Breast epithelium (tissue), 4 donors: ENCODE measurements at regions not wholly inside any gene's neighbourhood (a gene's known extent, or its start where the extent isn't known, plus 50 kb on each side); places are given as distances from the start of the nearest gene placed in this dataset.

Experiments used
- DNase-seq, 2 donors: peaks; one replicate each; pipeline ENCODE4 v3.0.0-alpha.2; 2019; ENCODE audit warnings: low spot score in 2 of 2
- H3K27ac ChIP-seq, 2 donors: fragments of 200-600 bp; sonication (generic) in 1 of 2; one replicate each; pipeline ENCODE4 v1.5.1; 2016 to 2019; ENCODE audit warnings: mild to moderate bottlenecking in 1 of 2
- H3K27me3 ChIP-seq, 2 donors: fragments of 200-600 bp; sonication (generic) in 1 of 2; one replicate each; pipeline versions ENCODE4 v1.5.1 to v1.6.0; 2017 to 2019; ENCODE audit warnings: control low read depth in 1 of 2, mild to moderate bottlenecking in 1 of 2
- H3K36me3 ChIP-seq: fragments of 200-600 bp; one replicate; pipeline ENCODE4 v1.5.1; 2019
- H3K4me1 ChIP-seq, 2 donors: fragments of 200-600 bp; sonication (generic); one replicate each; pipeline ENCODE4 v1.5.1; 2016 to 2019; ENCODE audit warnings: control low read depth in 1 of 2
- H3K4me3 ChIP-seq, 3 donors: fragments of 200-600 bp; sonication (generic); 1 replicate in 2 of 3; 2 replicates in 1 of 3; pipeline ENCODE4 v1.5.1; 2016 to 2019; ENCODE audit warnings: mild to moderate bottlenecking in 3 of 3, moderate library complexity in 2 of 3
- H3K9me3 ChIP-seq, 2 donors: fragments of 200-600 bp; sonication (generic) in 1 of 2; one replicate each; pipeline ENCODE4 v1.5.1; 2016 to 2019; ENCODE audit warnings: control low read depth in 1 of 2
- POLR2A ChIP-seq: fragments of 450-650 bp; IDR thresholded peaks from one replicate; pipeline ENCODE4 v1.6.1; 2016; ENCODE audit warnings: antibody characterized with exemption, mild to moderate bottlenecking, moderate library complexity
- POLR2AphosphoS5 ChIP-seq, 3 donors: sonication (generic); formaldehyde crosslinking; IDR thresholded peaks; one replicate each; pipeline ENCODE4 v1.6.1; 2017; ENCODE audit warnings: antibody characterized with exemption in 3 of 3
- intact Hi-C: fragments of 100-400 bp; cut with DNase I; formaldehyde crosslinking; loops from one replicate; pipeline ENCODE4 v1.15.1; 2023; ENCODE audit warnings: low total_unique reads
- TF ChIP-seq, protein P1 (sequence below), 3 donors: fragments of 450-650 bp; IDR thresholded peaks; one replicate each; pipeline ENCODE4 v1.5.1; 2016 to 2017; ENCODE audit warnings: antibody characterized with exemption in 3 of 3, mild to moderate bottlenecking in 3 of 3, moderate library complexity in 3 of 3

DNA sequence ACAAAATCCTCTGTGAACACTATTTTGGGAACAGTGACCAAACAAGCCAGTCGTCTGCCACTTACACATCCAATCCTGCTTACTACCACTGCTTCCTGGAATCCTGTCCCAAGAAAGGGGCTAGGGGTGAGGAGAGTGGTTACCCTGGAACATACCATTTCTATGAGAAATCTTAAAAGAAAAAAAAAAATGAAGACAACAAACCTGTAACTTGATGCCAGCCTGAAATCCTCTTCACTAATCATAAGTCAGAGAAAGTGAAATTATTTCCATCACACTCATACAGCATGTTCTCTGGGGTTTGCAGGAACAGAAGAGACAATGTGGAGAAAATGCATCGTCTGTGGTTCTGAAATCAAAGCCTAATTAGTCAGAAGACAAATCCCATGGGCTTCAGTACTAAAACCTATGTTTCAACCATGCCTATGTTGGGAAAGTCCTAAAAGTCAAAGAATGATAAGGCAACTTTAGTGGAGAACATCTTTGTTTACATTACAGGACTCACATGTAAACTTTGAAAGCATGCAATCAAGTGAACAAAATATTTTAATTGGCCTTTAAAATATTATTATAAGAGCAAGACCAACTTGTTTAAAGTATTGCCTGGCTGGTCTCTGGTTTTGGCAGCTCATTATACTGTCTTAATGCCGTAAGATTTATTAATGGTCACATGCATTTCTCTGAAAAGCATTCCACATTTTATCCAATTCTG is 220.7 kb downstream of the LTN1 start:
- intact Hi-C loops, result loop anchor here (5.0 kb wide), 1 partner anchor 1500 kb away; no protein-coding TSS in a partner anchor
- Histone ChIP-seq H3K4me3 (no peak overlapping the region), H3K36me3 (no peaks in the 10 kb centered on the region), H3K4me1 (no peaks in the 10 kb centered on the region), H3K27ac (no peak overlapping the region), H3K9me3 (no peaks in the 10 kb centered on the region), H3K27me3 (no peaks in the 10 kb centered on the region)
- TF ChIP-seq POLR2AphosphoS5 (IDR thresholded peaks at IDR 0.05), result no peak
- TF ChIP-seq, protein P1, sequence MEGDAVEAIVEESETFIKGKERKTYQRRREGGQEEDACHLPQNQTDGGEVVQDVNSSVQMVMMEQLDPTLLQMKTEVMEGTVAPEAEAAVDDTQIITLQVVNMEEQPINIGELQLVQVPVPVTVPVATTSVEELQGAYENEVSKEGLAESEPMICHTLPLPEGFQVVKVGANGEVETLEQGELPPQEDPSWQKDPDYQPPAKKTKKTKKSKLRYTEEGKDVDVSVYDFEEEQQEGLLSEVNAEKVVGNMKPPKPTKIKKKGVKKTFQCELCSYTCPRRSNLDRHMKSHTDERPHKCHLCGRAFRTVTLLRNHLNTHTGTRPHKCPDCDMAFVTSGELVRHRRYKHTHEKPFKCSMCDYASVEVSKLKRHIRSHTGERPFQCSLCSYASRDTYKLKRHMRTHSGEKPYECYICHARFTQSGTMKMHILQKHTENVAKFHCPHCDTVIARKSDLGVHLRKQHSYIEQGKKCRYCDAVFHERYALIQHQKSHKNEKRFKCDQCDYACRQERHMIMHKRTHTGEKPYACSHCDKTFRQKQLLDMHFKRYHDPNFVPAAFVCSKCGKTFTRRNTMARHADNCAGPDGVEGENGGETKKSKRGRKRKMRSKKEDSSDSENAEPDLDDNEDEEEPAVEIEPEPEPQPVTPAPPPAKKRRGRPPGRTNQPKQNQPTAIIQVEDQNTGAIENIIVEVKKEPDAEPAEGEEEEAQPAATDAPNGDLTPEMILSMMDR (IDR thresholded peaks at IDR 0.05), result no peak
- TF ChIP-seq POLR2A, result no peak
- no peak for DNase-seq

DNA sequence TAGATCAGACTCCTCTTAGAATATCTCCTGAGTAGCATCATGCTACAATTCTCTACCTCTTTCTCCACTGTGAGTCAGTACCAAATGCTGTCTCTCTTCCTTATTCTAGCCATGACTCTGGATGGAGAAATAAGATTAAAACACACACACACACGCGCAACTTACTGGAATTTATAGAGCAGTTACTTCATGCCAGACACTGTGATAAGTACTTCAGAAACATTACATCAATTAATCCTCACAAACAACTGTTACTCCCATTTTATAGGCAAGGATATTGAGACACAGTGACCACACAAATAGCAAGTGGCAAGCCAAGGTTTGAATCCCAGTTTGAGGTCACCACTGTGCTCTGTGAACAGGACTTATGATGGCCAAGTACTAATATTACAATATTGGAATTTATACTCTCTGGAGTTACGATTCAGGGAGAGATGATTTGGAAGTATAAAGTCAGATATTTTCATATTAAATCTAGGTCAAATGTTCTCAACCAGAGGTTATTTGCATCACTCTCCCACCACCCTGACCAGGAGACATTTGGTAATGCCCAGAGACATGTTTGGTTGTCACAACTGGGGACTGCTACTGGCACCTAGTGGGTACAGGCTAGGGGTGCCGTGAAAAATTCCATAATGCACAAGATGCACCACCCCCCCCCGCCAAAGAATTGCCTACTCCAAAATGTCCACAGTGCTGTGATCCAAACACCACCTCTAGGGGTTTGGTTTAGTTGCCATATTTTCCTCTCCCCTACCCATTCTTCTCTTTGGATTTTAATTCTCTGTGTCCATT is 221.6 kb downstream of the LTN1 start:
- H3K27me3 ChIP-seq, result no peaks in the 10 kb centered on the region
- intact Hi-C loops, result loop anchor here (5.0 kb wide), 1 partner anchor 1499 kb away; no protein-coding TSS in a partner anchor
- no peaks in the 10 kb centered on the region for H3K9me3 ChIP-seq
- DNase-seq, result no peak
- no peaks in the 10 kb centered on the region for H3K4me1 ChIP-seq
- no peak overlapping the region for H3K4me3 ChIP-seq
- TF ChIP-seq POLR2AphosphoS5 (IDR thresholded peaks at IDR 0.05), result no peak
- H3K27ac ChIP-seq, result no peak overlapping the region
- H3K36me3 ChIP-seq, result no peaks in the 10 kb centered on the region

DNA sequence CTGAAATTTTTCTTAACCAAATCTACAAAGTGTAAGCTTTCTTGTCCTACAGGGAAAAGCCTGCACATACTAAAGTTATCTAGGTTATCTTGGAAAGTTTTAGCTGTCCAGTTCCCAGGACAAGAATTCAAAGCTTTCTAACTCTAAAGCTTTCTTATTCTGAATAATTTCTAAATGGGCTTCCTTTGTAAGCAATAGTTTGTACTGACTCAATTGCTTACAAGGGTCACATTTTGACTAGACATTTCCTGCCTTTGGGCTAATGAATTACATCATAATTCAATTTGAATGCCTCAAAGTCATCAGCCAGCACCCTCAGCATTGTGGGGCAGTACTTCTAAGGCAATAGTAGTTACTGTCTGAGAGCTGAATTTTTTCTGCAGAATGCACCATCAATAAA is 223.0 kb downstream of the LTN1 start:
- DNase-seq, result no peak
- TF ChIP-seq POLR2AphosphoS5 (IDR thresholded peaks at IDR 0.05) (no peak), POLR2A (no peak)
- TF ChIP-seq, protein P1 (IDR thresholded peaks at IDR 0.05), result no peak
- H3K4me1 ChIP-seq, result no peaks in the 10 kb centered on the region
- no peak overlapping the region for H3K4me3 ChIP-seq
- H3K27me3 ChIP-seq, result no peaks in the 10 kb centered on the region
- intact Hi-C loops, result loop anchor here (5.0 kb wide), 1 partner anchor 1497 kb away; no protein-coding TSS in a partner anchor
- no peaks in the 10 kb centered on the region for H3K36me3 ChIP-seq
- H3K9me3 ChIP-seq, result no peaks in the 10 kb centered on the region
- no peak overlapping the region for H3K27ac ChIP-seq

DNA sequence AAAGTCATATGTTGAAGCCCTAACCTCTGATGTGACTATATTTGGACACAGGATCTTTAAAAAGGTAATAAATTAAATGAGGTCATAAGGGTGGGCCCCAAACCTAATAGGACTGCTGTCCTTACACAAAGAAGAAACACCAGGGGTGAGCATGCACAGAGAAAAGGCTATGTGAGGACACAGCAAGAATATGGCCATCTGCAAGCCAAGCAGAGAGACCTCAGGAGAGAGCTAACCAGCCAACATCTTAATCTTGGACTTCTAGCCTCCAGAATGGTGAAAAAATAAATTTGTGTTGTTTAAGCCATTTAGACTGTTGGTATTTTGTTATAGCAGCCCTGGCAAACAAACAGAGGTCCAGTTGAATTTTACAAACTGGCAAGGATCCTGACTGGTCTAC is 223.9 kb downstream of the LTN1 start:
- Histone ChIP-seq H3K4me1 (no peaks in the 10 kb centered on the region), H3K27ac (no peak overlapping the region), H3K9me3 (no peaks in the 10 kb centered on the region), H3K4me3 (no peak overlapping the region), H3K27me3 (no peaks in the 10 kb centered on the region), H3K36me3 (no peaks in the 10 kb centered on the region)
- TF ChIP-seq POLR2A, result no peak
- TF ChIP-seq POLR2AphosphoS5 (IDR thresholded peaks at IDR 0.05), result no peak
- TF ChIP-seq, protein P1 (IDR thresholded peaks at IDR 0.05), result no peak
- DNase-seq, result no peak
- intact Hi-C loops, result no loop called here

DNA sequence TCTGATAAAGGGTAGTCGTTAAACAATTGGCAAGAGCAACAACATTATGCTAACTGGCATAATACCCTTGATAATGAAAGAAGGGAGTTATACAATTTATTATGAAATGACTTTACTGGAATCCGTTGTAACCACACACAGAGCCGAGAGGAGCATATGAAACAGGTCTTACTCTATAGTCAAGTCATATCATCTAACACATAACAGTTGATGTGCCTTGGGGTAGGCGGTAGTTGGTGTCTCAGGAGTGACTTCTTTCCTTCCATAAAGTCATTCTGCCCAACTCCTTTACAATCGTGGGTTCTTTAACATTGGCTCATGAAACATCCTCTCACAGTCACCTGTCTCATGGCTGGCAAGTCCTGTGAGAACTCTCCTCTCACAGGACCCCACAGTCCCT is 225.2 kb downstream of the LTN1 start:
- intact Hi-C loops, result loop anchor here (2.0 kb wide), 1 partner anchor 75 kb away; no protein-coding TSS in a partner anchor
- no peaks in the 10 kb centered on the region for H3K36me3 ChIP-seq
- no peak for DNase-seq
- no peak overlapping the region for H3K4me3 ChIP-seq
- H3K9me3 ChIP-seq, result no peaks in the 10 kb centered on the region
- no peaks in the 10 kb centered on the region for H3K27me3 ChIP-seq
- no peaks in the 10 kb centered on the region for H3K4me1 ChIP-seq
- H3K27ac ChIP-seq, result no peak overlapping the region
- TF ChIP-seq POLR2AphosphoS5 (IDR thresholded peaks at IDR 0.05), result no peak
- TF ChIP-seq POLR2A, result no peak
- TF ChIP-seq, protein P1 (IDR thresholded peaks at IDR 0.05), result no peak
